Muscle layer of colon (tissue), 2 donors: ENCODE measurements at regions not wholly inside any gene's neighbourhood (a gene's known extent, or its start where the extent isn't known, plus 50 kb on each side); places are given as distances from the start of the nearest gene placed in this dataset.

Experiments used
- H3K27ac ChIP-seq: one replicate; pipeline ENCODE4 v1.7.0; 2013; ENCODE audit warnings: low read depth, mild to moderate bottlenecking, low read length, moderate library complexity
- H3K27me3 ChIP-seq, 2 donors: one replicate each; pipeline ENCODE4 v1.7.0; 2013; ENCODE audit warnings: low read length in 2 of 2, mild to moderate bottlenecking in 2 of 2; ENCODE audit not compliant: insufficient read depth in 2 of 2, control insufficient read depth in 1 of 2
- H3K36me3 ChIP-seq: one replicate; pipeline ENCODE4 v1.7.0; 2013; ENCODE audit warnings: mild to moderate bottlenecking, low read length; ENCODE audit not compliant: insufficient read depth
- H3K4me1 ChIP-seq: one replicate; pipeline ENCODE4 v1.7.0; 2013; ENCODE audit warnings: mild to moderate bottlenecking, low read length; ENCODE audit not compliant: insufficient read depth
- H3K4me3 ChIP-seq, 2 donors: one replicate each; pipeline ENCODE4 v1.7.0; 2013; ENCODE audit warnings: low read length in 2 of 2, low read depth in 1 of 2, mild to moderate bottlenecking in 1 of 2, moderate library complexity in 1 of 2
- H3K9ac ChIP-seq: one replicate; pipeline ENCODE4 v1.7.0; 2013; ENCODE audit warnings: low read length
- H3K9me3 ChIP-seq: one replicate; pipeline ENCODE4 v1.7.0; 2013; ENCODE audit warnings: mild to moderate bottlenecking, low read length
- donor health status: abdominal sarcoma.
- donor health status: Adenocarcinoma of cecum.

- no peaks in the 10 kb centered on the region for H3K9me3 ChIP-seq
- no peaks in the 10 kb centered on the region for H3K27me3 ChIP-seq
- no peak overlapping the region for H3K4me3 ChIP-seq
- H3K4me1 ChIP-seq: no peaks in the 10 kb centered on the region
- H3K9ac ChIP-seq: no peak overlapping the region
- no peak overlapping the region for H3K27ac ChIP-seq
- H3K36me3 ChIP-seq: no peaks in the 10 kb centered on the region
Measured at GRCh38 chr5:6228257-6229250, 149.8 kb downstream of the MED10 start.

GRCh38 chr5:6225121-6225607 is 153.2 kb downstream of the MED10 start:
- Histone ChIP-seq H3K4me1 (no peaks in the 10 kb centered on the region), H3K27me3 (no peaks in the 10 kb centered on the region), H3K9ac (no peak overlapping the region), H3K4me3 (no peak overlapping the region), H3K9me3 (no peaks in the 10 kb centered on the region), H3K27ac (no peak overlapping the region), H3K36me3 (no peaks in the 10 kb centered on the region)

GRCh38 chr5:6224406-6224805 is 153.9 kb downstream of the MED10 start:
- H3K4me1 ChIP-seq: no peaks in the 10 kb centered on the region
- H3K36me3 ChIP-seq: no peaks in the 10 kb centered on the region
- no peaks in the 10 kb centered on the region for H3K9me3 ChIP-seq
- H3K27ac ChIP-seq: no peak overlapping the region
- no peaks in the 10 kb centered on the region for H3K27me3 ChIP-seq
- H3K9ac ChIP-seq: no peak overlapping the region
- H3K4me3 ChIP-seq: no peak overlapping the region

- Histone ChIP-seq H3K4me1 (no peaks in the 10 kb centered on the region), H3K4me3 (no peak overlapping the region), H3K9me3 (no peaks in the 10 kb centered on the region), H3K36me3 (no peaks in the 10 kb centered on the region), H3K27me3 (no peaks in the 10 kb centered on the region), H3K27ac (no peak overlapping the region), H3K9ac (no peak overlapping the region)
Measured at GRCh38 chr5:6222899-6223298, 155.4 kb downstream of the MED10 start.

DNA sequence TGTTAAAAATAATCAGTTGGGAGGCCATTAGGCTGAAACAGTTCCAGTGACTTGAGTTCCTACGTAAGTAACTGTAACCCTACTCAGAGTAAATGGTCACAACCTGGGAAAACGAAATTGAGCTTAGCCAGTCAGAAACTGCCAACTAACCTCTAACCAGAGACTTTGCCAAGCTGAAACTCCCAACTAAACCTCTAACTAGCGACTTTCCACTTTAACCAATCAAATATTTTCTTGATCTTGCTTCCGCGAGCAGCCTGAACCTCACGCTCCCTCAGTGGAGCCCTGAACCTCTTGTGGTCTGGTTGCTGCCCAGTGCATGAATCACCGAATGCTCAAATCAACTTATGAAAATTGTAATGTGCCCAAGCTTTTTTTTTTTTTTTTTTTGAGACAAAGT is 156.2 kb downstream of the MED10 start:
- H3K27ac ChIP-seq: no peak overlapping the region
- H3K4me1 ChIP-seq: no peaks in the 10 kb centered on the region
- H3K27me3 ChIP-seq: no peaks in the 10 kb centered on the region
- no peaks in the 10 kb centered on the region for H3K36me3 ChIP-seq
- no peak overlapping the region for H3K9ac ChIP-seq
- H3K9me3 ChIP-seq: no peaks in the 10 kb centered on the region
- no peak overlapping the region for H3K4me3 ChIP-seq

DNA sequence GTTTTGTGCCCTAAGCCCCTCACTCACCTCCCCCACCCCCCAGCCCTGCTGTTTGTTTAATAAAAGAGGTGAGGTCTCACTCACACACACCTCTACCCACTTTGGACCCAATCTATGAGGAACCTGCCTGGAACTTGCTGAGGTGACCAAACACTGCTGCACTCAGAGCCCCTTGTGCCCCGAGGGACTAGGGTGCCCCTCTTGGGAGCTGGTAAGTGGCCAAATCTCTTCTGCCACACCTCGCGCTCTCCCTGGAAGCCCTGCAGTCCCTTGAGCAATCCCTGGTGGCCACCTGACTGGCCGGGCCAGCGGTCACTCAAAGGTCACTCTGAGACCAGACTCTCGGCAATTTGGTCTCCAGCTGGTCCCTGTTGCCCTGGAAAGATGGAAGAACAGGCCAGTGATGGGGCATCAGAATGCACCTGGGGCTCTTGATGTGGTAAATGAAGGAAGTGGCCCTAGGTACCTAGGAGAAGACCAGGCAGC is 157.2 kb downstream of the MED10 start:
- no peak overlapping the region for H3K4me3 ChIP-seq
- H3K9ac ChIP-seq: no peak overlapping the region
- H3K27ac ChIP-seq: no peak overlapping the region
- H3K27me3 ChIP-seq: no peaks in the 10 kb centered on the region
- no peaks in the 10 kb centered on the region for H3K9me3 ChIP-seq
- no peaks in the 10 kb centered on the region for H3K36me3 ChIP-seq
- H3K4me1 ChIP-seq: no peaks in the 10 kb centered on the region

DNA sequence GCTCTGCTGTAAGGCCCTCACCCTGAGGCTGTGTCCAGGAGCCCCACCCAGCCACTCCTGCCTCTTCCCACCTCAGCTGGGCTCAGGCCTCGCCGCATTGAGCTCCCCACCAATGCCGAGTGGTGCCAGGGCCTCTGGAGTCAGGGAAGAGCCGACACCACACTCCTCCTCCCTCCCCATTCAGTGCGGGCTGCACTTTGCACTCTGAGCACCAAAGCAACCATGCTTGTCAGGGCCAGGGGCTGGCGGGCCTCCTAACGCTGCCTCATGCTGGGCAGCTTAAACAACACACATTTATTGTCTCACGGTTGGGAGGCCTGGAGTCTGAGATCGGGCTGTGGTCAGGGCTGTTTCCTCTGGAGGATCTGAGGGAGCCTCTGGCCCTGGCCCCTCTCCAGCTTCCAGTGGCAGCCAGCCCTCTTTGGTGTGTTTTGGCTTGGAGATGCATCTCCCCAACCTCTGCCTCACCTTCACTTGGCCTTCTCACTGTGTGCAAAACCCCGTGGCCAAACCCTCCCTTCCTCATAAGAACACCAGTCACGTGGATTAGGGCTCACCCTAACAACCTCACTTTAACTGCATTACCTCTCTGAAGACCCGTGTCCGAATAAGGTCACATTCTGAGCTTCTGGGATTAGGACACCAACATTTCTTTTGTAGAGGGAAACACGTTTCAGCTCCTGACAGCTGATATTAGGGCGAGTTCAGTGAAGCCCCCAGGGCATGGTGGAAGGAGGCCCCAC is 157.8 kb downstream of the MED10 start:
- Histone ChIP-seq H3K4me1 (no peaks in the 10 kb centered on the region), H3K27me3 (no peaks in the 10 kb centered on the region), H3K36me3 (no peaks in the 10 kb centered on the region), H3K9ac (no peak overlapping the region), H3K27ac (no peak overlapping the region), H3K4me3 (no peak overlapping the region), H3K9me3 (no peaks in the 10 kb centered on the region)

DNA sequence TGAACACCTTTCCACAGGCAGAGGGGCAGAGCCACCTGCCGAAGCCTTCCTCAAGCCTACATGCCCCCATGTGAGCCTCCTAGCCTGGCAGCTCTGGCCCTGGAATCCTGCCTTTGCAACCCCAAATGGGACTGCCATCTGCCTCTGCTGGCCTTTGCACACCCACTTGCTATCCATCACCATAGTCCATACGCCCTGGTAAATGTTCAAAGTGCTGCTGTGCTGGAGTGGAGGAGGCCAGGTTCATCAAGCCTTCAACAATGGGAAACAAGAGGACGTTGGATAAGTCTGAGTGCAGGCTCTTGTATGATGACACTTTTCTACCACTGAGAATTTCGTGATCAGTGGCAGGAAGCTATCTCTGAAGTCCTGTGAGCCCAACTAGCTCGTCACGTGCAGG is 159.8 kb downstream of the MED10 start:
- Histone ChIP-seq H3K9ac (no peak overlapping the region), H3K36me3 (no peaks in the 10 kb centered on the region), H3K27ac (no peak overlapping the region), H3K9me3 (no peaks in the 10 kb centered on the region), H3K4me3 (no peak overlapping the region), H3K27me3 (no peaks in the 10 kb centered on the region), H3K4me1 (no peaks in the 10 kb centered on the region)

DNA sequence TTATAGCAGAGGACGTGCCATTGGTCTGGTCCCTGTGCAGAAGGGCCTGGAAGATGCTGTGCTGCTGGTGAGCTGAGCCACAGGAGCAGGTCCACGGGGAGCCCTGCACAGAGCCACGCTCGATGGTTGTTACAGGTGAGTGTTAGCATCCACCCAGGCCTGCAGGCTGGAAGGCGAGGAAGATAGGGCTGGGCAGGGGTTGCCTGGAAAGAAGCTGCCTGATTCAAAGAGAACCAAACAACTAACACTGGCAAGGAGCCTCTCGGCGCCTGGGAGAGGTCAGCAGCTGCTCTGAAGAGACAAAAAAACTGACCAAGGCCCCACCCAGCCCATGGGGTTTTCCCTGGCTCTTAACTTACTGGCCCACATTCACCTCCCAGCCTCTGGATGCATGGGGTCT is 160.2 kb downstream of the MED10 start:
- Histone ChIP-seq H3K9ac (no peak overlapping the region), H3K9me3 (no peaks in the 10 kb centered on the region), H3K27me3 (no peaks in the 10 kb centered on the region), H3K27ac (no peak overlapping the region), H3K4me3 (no peak overlapping the region), H3K4me1 (no peaks in the 10 kb centered on the region), H3K36me3 (no peaks in the 10 kb centered on the region)

GRCh38 chr5:6216471-6217075 is 161.8 kb downstream of the MED10 start:
- Histone ChIP-seq H3K4me3 (no peak overlapping the region), H3K27ac (no peak overlapping the region), H3K9me3 (no peaks in the 10 kb centered on the region), H3K9ac (no peak overlapping the region), H3K36me3 (no peaks in the 10 kb centered on the region), H3K27me3 (no peaks in the 10 kb centered on the region), H3K4me1 (no peaks in the 10 kb centered on the region)

DNA sequence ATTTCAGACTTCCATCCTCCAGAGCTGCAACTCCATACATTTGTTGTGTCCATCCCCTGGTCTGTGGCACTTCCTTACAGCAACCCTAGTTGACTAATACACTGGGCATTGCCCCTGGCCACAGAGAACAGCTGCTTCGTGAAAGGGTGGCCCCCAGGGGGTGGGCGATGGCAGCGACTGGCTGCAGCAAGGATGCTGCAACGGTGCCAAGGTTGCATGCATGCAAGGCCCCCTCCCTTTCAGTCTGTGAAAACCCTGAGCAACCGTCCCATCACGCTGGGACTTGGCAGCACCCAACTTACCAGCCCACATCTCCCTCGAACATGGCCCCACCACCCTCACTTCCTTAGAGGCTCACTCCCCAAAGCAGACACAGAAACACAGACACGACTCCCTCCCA is 162.5 kb downstream of the MED10 start:
- Histone ChIP-seq H3K36me3 (no peaks in the 10 kb centered on the region), H3K4me1 (no peaks in the 10 kb centered on the region), H3K4me3 (no peak overlapping the region), H3K9ac (no peak overlapping the region), H3K9me3 (no peaks in the 10 kb centered on the region), H3K27ac (no peak overlapping the region), H3K27me3 (no peaks in the 10 kb centered on the region)
